HG03378 (cell line): ENCODE measurements at regions not wholly inside any gene's neighbourhood (a gene's known extent, or its start where the extent isn't known, plus 50 kb on each side); places are given as distances from the start of the nearest gene placed in this dataset.
"Not testable (repeated sequence)": the region's sequence is repeated elsewhere in the genome, so short reads cannot be mapped to it uniquely, and the experiment has no call there.

Experiments used
- ATAC-seq: cut with Tn5 transposase; IDR thresholded peaks from one replicate; pipeline ENCODE4 v1.9.1; 2021; ENCODE audit warnings: mild to moderate bottlenecking, moderate library complexity; ENCODE audit not compliant: unreplicated experiment

- not testable (repeated sequence) for ATAC-seq
Observed at GRCh38 chr10:71108042-71108441, 104.3 kb upstream of the UNC5B start.

DNA sequence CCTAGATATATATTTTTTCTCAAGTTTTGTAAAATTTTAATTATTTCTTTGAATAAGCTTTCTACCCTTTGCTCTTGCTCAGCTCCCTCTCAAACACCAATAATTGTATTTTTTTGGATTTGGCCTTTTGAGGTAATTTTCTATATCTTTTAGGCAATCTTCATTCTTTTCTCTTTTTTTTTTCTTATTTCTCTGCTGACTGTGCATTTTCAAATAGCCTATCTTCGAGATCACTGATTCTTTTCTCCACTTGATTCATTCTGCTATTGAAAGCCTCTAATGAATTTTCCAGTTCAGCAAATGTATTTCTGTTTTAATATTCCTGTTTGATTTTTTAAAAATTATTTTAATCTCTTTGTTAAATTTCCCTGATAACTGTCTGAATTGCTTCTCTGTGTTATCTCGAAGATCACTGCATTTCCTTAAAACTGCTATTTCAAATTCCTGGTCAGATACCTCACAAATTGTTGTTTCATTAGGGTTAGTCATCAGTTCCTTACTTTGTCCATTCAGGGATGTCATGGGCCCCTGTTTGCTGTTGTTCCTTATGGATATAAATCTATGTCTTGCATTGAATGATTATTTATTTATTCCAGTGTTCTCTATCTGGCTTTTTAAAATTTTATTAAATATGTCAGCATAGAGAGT is 100.1 kb upstream of the UNC5B start:
- ATAC-seq: no peak

GRCh38 chr10:71116426-71116825 is 95.9 kb upstream of the UNC5B start:
- no peak for ATAC-seq

DNA sequence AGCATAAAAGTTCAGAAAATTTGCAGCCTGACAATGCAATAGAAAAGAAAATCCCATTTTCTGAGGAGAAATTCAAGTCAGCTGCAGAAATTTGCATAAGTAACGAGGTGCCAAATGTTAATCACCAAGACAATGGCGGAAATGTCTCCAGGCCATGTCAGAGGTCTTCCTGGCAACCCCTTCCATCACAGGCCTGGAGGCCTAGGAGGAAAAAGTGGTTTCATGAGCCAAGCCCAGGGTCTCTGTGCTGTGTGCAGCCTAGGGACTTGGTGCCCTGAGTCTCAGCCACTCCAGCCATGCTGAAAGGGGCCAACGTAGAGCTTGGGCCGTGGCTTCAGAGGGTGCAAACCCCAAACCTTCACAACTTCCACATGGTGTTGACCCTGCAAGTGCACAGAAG is 94.8 kb upstream of the UNC5B start:
- ATAC-seq: not testable (repeated sequence)

DNA sequence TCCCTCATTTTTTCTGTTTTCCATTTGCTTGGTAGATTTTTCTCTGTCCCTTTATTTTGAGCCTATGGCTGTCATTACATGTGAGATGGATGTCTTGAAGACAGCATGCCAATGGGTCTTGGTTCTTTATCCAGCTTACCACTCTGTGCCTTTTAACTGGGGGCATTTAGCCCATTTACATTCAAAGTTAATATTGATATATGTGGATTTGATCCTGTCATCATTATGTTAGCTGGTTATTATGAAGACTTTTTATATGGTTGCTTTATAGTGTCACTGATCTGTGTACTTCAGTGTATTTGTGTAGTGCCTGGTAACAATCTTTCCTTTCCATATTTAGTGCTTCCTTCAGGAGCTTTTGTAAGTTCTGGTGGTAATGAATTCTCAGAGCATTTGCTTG is 89.3 kb upstream of the UNC5B start:
- ATAC-seq: no peak

DNA sequence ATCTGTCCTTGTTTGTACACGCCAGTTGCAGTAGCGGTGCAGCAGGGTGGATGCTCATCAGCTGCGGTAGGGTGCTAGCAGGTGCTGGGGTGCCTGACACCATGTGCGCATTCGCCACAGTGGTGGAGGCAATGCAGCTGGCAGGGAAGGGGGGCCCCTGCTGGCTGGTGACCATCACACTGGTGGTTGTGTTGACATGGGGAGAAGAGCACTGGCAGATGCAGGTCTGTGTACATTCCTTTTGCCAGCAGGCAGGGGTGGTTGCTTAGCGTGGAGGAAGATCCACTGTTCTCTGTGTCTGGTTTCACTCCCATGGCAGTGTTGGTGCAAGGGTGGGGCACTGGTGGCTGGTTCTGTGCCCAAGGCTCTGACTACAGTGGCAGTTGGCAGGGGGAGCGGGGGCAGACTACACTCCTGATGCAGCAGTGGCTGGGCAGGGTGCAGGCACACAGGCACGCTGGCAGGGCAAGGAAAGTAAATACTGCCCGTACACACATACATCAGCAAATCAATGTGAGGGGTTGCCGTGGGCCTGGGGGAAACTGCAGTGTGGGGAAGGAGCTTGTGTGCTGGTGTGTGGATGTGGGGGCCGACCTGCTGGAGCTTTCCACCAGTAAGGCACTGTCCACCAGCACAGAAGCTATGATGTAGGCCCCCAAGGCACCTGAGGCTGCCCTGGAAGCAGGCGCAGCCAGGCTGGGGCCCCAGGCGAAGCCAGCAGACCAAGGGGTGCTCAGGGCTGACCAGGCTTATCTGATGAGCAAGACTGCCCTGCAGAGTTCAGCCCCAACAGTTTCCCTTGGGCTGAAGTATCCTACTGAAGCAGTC is 87.2 kb upstream of the UNC5B start:
- ATAC-seq: no peak

- ATAC-seq: no peak
Observed at GRCh38 chr10:71125749-71126107, 86.6 kb upstream of the UNC5B start.

DNA sequence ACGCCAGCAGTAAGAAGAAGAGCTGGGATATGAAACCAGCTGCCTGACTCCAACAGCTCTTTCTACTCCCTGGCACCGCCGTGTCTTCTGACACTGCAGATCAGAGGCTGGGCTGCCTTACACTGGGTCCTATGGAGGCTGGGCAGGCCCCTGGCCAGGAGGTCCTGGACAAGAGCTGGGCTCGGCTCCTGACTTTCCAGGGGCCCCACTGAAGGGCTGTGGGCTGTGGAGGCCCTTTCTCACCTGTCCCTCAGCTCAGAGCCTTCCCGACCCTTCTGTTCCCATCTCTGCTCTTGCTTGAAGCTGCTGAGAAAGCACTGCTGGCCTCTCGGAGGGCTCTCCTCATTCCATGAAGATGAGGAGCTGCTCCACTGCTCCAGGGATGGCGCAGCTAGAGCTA is 85.9 kb upstream of the UNC5B start:
- ATAC-seq: no peak

DNA sequence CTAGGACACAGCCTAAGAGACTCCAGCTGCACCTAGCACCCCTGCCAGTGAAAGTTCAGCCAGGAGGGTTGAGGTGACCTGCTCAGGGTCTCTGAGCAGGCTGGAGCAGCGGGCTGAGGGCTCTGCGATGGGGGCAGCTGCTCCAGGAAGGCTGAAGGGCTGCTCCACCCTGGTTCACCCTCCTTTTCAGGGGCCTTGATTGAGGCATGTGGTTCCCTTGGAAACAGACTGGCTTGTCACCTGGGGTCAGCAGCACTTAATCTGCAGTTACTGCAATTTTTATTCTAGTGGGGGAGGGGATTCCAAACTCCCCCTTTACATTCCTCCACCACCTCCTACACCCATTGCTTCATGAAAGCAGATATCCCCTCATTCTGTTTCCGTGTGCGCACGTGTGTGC is 85.3 kb upstream of the UNC5B start:
- ATAC-seq: no peak

- no peak for ATAC-seq
Observed at GRCh38 chr10:71127773-71128172, 84.6 kb upstream of the UNC5B start.

GRCh38 chr10:71128311-71128980 is 83.9 kb upstream of the UNC5B start:
- no peak for ATAC-seq

DNA sequence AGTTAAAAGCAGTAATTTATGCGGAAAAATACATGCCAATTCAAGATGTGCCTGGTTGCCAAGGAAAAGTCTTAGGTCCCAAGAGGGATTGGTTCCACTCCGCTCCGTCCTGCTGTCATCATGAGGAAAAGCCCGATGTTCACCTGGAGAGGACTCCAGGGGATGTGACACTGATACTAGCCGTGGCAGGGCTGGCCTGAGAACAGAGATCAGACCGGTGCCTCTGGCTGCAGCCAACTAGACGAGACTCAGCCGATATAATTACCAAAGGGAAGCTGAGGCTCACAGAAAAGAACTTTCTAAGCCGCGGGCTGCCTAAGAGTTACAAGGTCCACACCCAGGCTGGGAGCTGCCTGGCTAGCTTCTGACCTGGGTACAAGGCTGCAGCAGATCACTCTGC is 81.3 kb upstream of the UNC5B start:
- no peak for ATAC-seq

DNA sequence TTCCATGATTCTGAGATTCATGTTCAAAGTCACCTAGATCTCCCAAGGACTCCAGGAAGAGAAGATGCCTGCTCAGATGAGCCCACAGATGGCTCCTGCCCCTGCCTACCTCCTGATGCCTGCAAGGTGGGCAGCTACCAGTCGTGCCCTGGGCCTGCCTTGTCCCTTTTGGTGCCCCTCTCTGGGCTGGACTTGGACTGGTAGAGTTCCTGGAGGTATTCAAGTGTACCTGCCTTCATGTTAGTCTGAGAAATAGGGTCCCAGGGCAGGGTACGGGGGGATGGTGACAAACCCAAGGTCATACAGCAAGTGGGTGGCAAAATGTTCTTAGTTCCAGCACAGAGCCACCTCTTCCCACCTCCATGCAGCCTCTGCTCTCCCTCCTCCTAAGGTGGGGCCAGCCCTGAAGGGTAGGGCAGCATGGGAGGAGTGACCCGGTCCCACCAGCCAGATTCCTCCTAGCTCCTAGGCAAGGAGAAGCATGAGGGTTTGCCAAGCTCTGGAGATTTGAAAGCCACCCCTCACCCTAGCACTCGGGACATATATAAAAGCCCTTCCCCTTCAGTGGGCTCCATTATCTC is 80.8 kb upstream of the UNC5B start:
- ATAC-seq: no peak

GRCh38 chr10:71132321-71132810 is 80.0 kb upstream of the UNC5B start:
- no peak for ATAC-seq

DNA sequence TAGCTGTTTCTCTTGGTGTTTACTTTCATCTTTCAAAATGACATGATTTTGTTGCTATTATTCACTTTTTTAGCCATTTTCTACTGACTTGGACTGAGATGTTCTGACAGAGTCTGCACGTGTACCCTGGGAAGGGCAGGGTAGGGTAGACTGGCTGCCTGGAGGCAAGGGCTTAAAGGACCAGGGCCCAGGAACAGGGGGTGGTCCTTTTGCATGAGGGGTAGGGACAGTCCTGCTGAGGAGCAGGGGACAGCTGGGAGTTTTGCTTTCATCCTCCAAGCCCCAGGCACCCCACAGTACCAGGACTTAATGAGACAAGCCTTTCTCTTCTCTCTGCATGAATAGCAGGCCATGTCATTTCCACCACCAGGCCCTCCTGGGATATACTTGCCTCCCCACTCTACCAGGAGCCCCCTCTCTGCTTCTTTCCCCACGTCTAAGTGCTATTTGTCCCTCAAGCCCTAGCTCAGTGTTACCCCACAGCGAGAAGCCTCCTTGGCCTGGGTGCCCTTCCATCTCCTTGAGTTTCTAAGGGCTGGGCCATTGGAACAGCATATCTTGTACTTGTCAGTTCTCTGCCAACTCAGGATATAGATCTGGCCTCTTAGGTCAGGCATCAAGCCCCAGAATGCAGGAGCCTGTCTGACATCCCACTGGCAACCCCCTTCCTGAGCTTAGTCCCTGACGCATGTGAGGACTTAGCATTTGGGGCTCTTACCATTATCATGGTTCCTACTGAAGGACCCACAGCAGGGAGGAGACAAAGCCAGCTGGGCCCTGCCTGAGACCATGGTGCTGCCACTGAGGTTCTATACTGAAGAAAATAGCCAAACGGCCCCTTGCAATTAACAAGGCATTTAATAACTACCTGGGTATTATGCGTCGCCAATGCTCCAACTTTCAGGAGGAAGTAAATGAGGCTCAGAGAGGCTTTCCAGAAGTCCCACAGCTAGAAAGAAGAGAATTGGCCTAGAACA is 78.4 kb upstream of the UNC5B start:
- ATAC-seq: no peak

DNA sequence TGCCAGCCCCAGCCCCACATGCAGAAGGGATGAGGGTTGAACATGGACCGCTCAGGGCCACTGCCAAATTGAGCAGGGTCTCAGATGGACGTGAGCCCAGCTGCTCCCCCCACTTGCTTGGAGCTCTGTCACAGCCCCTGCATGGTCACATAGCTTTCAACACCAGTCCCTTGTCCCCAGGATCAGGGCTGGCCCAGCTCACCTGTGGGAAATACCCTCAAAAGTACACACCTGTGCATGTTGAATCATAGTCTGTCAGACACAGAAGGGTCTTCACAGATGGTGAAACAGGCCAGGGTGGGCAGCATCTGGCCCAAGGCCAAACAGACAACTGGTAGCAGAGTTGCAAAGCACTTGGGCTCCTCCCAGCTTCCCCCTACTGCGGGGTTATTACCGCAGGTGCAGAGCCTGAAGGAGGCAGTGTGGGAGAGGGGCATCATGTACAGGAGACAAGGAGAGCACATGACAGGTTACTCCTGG is 77.6 kb upstream of the UNC5B start:
- no peak for ATAC-seq

DNA sequence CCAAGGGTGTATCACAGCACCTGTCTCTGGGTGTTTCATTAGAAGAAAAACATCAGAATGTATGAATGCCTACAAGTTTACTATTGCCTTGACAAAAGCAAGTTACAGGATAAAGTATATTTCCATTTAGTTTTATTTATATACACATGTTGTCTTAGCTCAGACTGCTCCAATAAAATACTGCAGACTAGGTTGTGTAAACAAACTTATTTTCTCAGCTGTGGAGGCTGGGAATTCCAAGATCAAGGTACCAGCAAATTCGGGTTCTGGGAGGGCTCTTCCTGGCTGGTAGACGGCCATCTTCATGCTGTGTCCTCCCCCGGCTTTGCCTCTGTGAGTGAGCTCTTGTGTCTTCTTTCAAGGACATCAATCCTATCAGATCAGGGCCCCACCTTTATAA is 77.1 kb upstream of the UNC5B start:
- ATAC-seq: no peak

GRCh38 chr10:71136036-71136721 is 76.2 kb upstream of the UNC5B start:
- no peak for ATAC-seq

DNA sequence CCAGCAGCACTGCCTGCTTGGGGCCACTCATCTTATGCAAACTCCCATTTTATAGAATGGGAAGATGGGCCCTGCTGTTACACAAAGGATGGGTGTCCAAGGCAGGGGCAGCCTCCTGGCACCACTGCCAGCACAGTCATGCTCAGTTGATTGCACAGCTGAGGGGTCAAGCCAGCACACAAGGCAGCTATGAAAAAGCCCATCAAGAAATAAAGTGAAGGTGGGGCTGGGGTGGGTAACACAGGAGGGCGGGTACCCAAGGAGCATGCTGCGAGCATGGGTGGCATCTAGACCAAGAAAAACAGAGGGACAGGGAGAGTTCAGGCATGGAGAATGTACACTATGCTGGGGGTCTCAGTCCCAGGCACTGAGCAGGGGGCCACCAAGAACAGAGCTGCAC is 74.7 kb upstream of the UNC5B start:
- ATAC-seq: no peak
